ENCODE measurements at regions not wholly inside any gene's neighbourhood (a gene's known extent, or its start where the extent isn't known, plus 50 kb on each side); places are given as distances from the start of the nearest gene placed in this dataset.

- CTCF ChIA-PET, result no interaction called here
- no peak for TF ChIP-seq GLIS2 (tag by site-specific recombination; IDR thresholded peaks at IDR 0.05)
- no peak for TF ChIP-seq PRDM1 (tag by site-specific recombination; IDR thresholded peaks at IDR 0.05)
- TF ChIP-seq ZNF121 (tag by site-specific recombination; IDR thresholded peaks at IDR 0.05), result no peak
- no peak for TF ChIP-seq ZBTB48 (tag by site-specific recombination; IDR thresholded peaks at IDR 0.05)
- no peak for TF ChIP-seq ZNF391 (tag by site-specific recombination; IDR thresholded peaks at IDR 0.05; ENCODE audit: borderline replicate concordance, low read depth)
- no peak for TF ChIP-seq ZBTB20 (tag by site-specific recombination; IDR thresholded peaks at IDR 0.05)
- no peak for TF ChIP-seq ZNF621 (tag by site-specific recombination; IDR thresholded peaks at IDR 0.05)
- no peak for TF ChIP-seq ZSCAN30 (tag by site-specific recombination; IDR thresholded peaks at IDR 0.05)
- TF ChIP-seq, protein P1, sequence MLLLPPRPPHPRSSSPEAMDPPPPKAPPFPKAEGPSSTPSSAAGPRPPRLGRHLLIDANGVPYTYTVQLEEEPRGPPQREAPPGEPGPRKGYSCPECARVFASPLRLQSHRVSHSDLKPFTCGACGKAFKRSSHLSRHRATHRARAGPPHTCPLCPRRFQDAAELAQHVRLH (tag by site-specific recombination; IDR thresholded peaks at IDR 0.05), result no peak
- no peak for TF ChIP-seq ZNF221 (tag by site-specific recombination; IDR thresholded peaks at IDR 0.05; ENCODE audit: borderline replicate concordance)
- TF ChIP-seq ZNF76 (tag by site-specific recombination; IDR thresholded peaks at IDR 0.05; ENCODE audit: borderline replicate concordance, low read depth), result no peak
- no peak for TF ChIP-seq YY1 (tag by site-specific recombination; IDR thresholded peaks at IDR 0.05)
- no peak for TF ChIP-seq SCRT1 (tag by site-specific recombination; IDR thresholded peaks at IDR 0.05; ENCODE audit: borderline replicate concordance)
- TF ChIP-seq, protein P2, sequence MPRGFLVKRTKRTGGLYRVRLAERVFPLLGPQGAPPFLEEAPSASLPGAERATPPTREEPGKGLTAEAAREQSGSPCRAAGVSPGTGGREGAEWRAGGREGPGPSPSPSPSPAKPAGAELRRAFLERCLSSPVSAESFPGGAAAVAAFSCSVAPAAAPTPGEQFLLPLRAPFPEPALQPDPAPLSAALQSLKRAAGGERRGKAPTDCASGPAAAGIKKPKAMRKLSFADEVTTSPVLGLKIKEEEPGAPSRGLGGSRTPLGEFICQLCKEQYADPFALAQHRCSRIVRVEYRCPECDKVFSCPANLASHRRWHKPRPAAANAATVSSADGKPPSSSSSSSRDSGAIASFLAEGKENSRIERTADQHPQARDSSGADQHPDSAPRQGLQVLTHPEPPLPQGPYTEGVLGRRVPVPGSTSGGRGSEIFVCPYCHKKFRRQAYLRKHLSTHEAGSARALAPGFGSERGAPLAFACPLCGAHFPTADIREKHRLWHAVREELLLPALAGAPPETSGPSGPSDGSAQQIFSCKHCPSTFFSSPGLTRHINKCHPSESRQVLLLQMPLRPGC (tag by site-specific recombination; IDR thresholded peaks at IDR 0.05), result no peak
- no peak for TF ChIP-seq ZNF701 (tag by site-specific recombination; IDR thresholded peaks at IDR 0.05)
- no peak for TF ChIP-seq MYNN (tag by site-specific recombination; IDR thresholded peaks at IDR 0.05; ENCODE audit: borderline replicate concordance)
- TF ChIP-seq ZNF16 (tag by site-specific recombination; IDR thresholded peaks at IDR 0.05; ENCODE audit: low read depth), result no peak
- H3K36me3 ChIP-seq (ENCODE audit: control insufficient read depth in 2 of 2, insufficient read depth in 1 of 2, low read length in 2 of 2), result no peaks in the 10 kb centered on the region
- POLR2A ChIA-PET, result no interaction called here
- no peaks in the 10 kb centered on the region for H3K9me3 ChIP-seq (ENCODE audit: control insufficient read depth, insufficient read depth, low read depth, low read length)
- H3K4me3 ChIP-seq (ENCODE audit: low read depth, low read length), result no peak overlapping the region
- H3K4me1 ChIP-seq (ENCODE audit: control insufficient read depth, insufficient read depth, low read length), result no peaks in the 10 kb centered on the region
- H3K27ac ChIP-seq (ENCODE audit: extremely low read depth, low read depth, low read length), result no peak overlapping the region
Measured at GRCh38 chr2:8394131-8394530, 287.7 kb upstream of the ID2 start.

DNA sequence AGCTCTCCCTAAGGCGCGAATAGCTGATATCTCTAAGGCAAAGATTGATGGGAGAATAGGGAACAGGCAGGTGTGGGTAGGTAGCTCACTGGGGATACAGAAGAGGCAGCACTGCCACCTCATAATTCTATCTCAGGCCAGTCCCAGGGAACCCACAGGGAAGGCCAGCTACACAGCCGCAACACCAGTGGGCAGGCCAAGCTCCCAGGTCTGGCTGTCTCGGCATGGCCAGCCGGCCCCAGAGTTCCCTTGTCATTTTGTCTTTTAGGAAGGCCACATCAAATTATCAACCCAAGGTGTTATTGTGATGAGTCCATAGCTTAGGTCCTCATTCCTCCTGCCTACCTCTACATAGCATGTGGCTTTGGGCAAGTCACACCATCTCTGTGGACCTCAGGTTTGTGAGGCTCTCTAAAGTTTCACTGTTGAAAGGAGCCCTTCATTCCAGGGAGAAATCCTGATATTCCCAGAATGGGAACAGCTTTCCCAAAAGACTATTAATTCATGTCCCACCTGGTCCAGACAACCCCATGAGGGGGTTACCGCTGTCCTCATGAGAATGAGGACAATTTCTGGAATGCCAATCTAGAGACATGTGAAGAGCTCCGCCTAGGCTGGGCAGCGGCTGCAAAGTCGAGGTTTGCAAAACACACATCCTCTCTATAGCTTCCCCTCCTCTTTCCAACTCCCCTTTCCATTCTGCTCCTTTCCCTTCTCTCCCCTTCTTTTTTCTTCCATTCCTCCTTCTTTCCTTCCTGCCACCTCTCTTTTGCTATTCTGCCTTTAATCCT lies 287.1 kb upstream of the ID2 start:
- CTCF ChIA-PET, result no interaction called here
- Histone ChIP-seq H3K4me1 (ENCODE audit: control insufficient read depth, insufficient read depth, low read length) (no peaks in the 10 kb centered on the region), H3K27ac (ENCODE audit: extremely low read depth, low read depth, low read length) (no peak overlapping the region), H3K4me3 (ENCODE audit: low read depth, low read length) (no peak overlapping the region), H3K36me3 (ENCODE audit: control insufficient read depth in 2 of 2, insufficient read depth in 1 of 2, low read length in 2 of 2) (no peaks in the 10 kb centered on the region), H3K9me3 (ENCODE audit: control insufficient read depth, insufficient read depth, low read depth, low read length) (no peaks in the 10 kb centered on the region)
- TF ChIP-seq MEIS1 (CRISPR knock-in tag; IDR thresholded peaks at IDR 0.05; ENCODE audit: borderline replicate concordance), result no peak
- POLR2A ChIA-PET, result no interaction called here

DNA sequence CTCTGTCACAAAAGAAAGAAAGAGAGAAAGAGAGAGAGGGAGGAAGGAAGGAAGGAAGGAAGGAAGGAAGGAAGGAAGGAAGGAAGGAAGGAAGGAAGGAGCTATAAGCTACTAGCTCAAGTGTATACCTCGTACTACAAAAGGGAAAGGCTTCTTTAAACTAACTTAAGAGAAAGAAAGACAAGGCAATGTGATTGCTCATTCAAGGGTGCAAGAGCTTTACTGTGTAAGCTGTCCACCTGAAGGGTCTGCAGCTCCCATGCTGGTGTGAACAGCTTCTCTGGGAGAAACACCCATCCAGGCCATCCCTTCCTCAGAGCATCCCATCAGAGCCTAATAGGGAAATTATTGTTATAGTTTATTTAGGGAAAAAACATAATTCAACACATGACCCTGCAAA lies 286.1 kb upstream of the ID2 start:
- CTCF ChIA-PET, result interaction anchor here (0.6 kb wide), 1 partner anchor 129 kb away, joined by 5 read pairs; no protein-coding TSS in a partner anchor
- Histone ChIP-seq H3K9me3 (ENCODE audit: control insufficient read depth, insufficient read depth, low read depth, low read length) (no peaks in the 10 kb centered on the region), H3K27ac (ENCODE audit: extremely low read depth, low read depth, low read length) (no peak overlapping the region), H3K4me3 (ENCODE audit: low read depth, low read length) (no peak overlapping the region), H3K36me3 (ENCODE audit: control insufficient read depth in 2 of 2, insufficient read depth in 1 of 2, low read length in 2 of 2) (no peaks in the 10 kb centered on the region), H3K4me1 (ENCODE audit: control insufficient read depth, insufficient read depth, low read length) (no peaks in the 10 kb centered on the region)
- POLR2A ChIA-PET, result interaction anchor here (0.9 kb wide), 1 partner anchor 10 kb away, joined by 4 read pairs; no protein-coding TSS in a partner anchor
- no peak for TF ChIP-seq ZNF2 (tag by site-specific recombination; IDR thresholded peaks at IDR 0.05)
- no peak for TF ChIP-seq CTCF (tag by site-specific recombination; IDR thresholded peaks at IDR 0.05)
- TF ChIP-seq EGR2 (tag by site-specific recombination; IDR thresholded peaks at IDR 0.05; ENCODE audit: low read depth), result no peak
- no peak for TF ChIP-seq SP7 (tag by site-specific recombination; IDR thresholded peaks at IDR 0.05)
- no peak for TF ChIP-seq ZNF549 (tag by site-specific recombination; IDR thresholded peaks at IDR 0.05)
- TF ChIP-seq ZSCAN16 (tag by site-specific recombination; IDR thresholded peaks at IDR 0.05), result no peak
- TF ChIP-seq PATZ1 (tag by site-specific recombination; IDR thresholded peaks at IDR 0.05), result no peak
- no peak for TF ChIP-seq ZNF169 (tag by site-specific recombination; IDR thresholded peaks at IDR 0.05)
- TF ChIP-seq ZNF747 (tag by site-specific recombination; IDR thresholded peaks at IDR 0.05), result no peak
- TF ChIP-seq ZNF146 (tag by site-specific recombination; IDR thresholded peaks at IDR 0.05), result no peak
